ENCODE measurements at regions not wholly inside any gene's neighbourhood (a gene's known extent, or its start where the extent isn't known, plus 50 kb on each side); places are given as distances from the start of the nearest gene placed in this dataset.
"Not testable (repeated sequence)": the region's sequence is repeated elsewhere in the genome, so short reads cannot be mapped to it uniquely, and the experiment has no call there.

DNA sequence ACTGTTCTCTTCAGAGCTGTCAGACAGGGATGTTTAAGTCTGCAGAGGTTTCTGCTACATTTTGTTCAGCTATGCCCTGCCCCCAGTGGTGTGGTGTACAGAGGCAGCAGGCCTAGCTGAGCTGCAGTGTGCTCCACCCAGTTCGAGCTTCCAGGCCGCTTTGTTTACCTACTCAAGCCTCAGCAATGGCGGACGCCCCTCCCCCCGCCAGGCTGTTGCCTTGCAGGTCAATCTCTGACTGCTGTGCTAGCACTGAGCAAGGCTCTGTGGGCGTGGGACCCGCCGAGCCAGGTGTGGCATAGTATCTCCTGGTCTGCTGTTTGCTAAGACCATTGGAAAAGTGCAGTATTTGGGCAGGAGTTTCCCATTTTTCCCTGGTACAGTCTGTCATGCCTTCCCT, 1923.1 kb downstream of the LRRC4C start:
- TF ChIP-seq, protein P1, sequence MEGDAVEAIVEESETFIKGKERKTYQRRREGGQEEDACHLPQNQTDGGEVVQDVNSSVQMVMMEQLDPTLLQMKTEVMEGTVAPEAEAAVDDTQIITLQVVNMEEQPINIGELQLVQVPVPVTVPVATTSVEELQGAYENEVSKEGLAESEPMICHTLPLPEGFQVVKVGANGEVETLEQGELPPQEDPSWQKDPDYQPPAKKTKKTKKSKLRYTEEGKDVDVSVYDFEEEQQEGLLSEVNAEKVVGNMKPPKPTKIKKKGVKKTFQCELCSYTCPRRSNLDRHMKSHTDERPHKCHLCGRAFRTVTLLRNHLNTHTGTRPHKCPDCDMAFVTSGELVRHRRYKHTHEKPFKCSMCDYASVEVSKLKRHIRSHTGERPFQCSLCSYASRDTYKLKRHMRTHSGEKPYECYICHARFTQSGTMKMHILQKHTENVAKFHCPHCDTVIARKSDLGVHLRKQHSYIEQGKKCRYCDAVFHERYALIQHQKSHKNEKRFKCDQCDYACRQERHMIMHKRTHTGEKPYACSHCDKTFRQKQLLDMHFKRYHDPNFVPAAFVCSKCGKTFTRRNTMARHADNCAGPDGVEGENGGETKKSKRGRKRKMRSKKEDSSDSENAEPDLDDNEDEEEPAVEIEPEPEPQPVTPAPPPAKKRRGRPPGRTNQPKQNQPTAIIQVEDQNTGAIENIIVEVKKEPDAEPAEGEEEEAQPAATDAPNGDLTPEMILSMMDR (IDR thresholded peaks at IDR 0.05), result not testable (repeated sequence)
- TF ChIP-seq POLR2AphosphoS5 (IDR thresholded peaks at IDR 0.05); EP300 (IDR thresholded peaks at IDR 0.05; ENCODE audit: low read depth); POLR2A (IDR thresholded peaks at IDR 0.05): not testable (repeated sequence)

Data from transverse colon (tissue), 4 donors.